C4-2B (cell line): ENCODE measurements at regions not wholly inside any gene's neighbourhood (a gene's known extent, or its start where the extent isn't known, plus 50 kb on each side); places are given as distances from the start of the nearest gene placed in this dataset.

Source experiments
- ZFX ChIP-seq: fragments of 450-650 bp; IDR thresholded peaks from 2 replicates; pipeline ENCODE4 v1.6.1; 2017
- TF ChIP-seq, protein P1 (sequence below): fragments of 450-650 bp; conservative IDR thresholded peaks from 2 replicates; pipeline ENCODE4 v1.5.1; 2017; ENCODE audit warnings: mild to moderate bottlenecking

DNA sequence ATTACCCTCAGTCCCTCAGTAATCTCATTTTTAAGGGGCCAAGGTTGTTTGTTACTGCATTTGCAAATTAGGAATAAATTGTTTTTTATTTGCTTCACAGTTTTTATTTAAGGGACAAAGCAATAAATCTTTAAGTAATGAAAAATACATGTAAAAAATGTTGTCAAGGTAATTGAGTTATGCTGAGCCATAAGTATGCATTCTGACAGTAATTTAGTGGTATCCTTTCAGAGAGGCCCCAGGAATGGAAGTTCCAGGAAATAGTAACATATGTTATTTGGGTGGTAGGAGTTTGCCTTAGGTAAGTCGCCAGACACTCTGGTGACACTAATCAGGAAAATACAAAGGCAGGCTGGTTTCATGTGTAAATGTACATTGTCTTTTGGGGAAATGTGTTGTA lies 1787.9 kb upstream of the WWC1 start:
- TF ChIP-seq, protein P1, sequence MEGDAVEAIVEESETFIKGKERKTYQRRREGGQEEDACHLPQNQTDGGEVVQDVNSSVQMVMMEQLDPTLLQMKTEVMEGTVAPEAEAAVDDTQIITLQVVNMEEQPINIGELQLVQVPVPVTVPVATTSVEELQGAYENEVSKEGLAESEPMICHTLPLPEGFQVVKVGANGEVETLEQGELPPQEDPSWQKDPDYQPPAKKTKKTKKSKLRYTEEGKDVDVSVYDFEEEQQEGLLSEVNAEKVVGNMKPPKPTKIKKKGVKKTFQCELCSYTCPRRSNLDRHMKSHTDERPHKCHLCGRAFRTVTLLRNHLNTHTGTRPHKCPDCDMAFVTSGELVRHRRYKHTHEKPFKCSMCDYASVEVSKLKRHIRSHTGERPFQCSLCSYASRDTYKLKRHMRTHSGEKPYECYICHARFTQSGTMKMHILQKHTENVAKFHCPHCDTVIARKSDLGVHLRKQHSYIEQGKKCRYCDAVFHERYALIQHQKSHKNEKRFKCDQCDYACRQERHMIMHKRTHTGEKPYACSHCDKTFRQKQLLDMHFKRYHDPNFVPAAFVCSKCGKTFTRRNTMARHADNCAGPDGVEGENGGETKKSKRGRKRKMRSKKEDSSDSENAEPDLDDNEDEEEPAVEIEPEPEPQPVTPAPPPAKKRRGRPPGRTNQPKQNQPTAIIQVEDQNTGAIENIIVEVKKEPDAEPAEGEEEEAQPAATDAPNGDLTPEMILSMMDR, result no peak
- TF ChIP-seq ZFX, result no peak
